ENCODE measurements at regions not wholly inside any gene's neighbourhood (a gene's known extent, or its start where the extent isn't known, plus 50 kb on each side); places are given as distances from the start of the nearest gene placed in this dataset.

DNA sequence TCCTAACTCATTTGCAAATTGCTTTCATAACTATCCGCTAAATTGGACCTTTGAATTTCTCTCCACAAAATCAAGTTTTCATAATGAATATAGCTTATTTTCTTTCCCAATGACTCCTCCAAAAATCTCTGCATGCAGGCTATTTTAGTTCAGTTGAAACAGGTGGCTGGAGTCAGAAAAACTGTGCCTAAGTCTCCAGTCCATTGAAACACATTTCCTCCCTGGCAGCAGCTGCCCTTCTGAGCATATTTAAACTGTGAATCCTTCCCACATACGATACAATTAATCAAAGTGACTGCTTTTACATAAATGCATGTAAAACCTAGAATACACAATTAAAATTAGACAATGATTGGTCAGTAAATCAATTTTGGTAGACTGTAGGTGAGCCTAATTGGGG is 344.6 kb upstream of the MARCKS start:
- CTCF ChIA-PET: interaction anchor here (1.2 to 1.3 kb wide), 3 partner anchors 10 to 21 kb away, joined by 3 read pairs; no protein-coding TSS in a partner anchor
- no peak for DNase-seq (ENCODE audit: extremely low spot score)
- TF ChIP-seq, protein P1, sequence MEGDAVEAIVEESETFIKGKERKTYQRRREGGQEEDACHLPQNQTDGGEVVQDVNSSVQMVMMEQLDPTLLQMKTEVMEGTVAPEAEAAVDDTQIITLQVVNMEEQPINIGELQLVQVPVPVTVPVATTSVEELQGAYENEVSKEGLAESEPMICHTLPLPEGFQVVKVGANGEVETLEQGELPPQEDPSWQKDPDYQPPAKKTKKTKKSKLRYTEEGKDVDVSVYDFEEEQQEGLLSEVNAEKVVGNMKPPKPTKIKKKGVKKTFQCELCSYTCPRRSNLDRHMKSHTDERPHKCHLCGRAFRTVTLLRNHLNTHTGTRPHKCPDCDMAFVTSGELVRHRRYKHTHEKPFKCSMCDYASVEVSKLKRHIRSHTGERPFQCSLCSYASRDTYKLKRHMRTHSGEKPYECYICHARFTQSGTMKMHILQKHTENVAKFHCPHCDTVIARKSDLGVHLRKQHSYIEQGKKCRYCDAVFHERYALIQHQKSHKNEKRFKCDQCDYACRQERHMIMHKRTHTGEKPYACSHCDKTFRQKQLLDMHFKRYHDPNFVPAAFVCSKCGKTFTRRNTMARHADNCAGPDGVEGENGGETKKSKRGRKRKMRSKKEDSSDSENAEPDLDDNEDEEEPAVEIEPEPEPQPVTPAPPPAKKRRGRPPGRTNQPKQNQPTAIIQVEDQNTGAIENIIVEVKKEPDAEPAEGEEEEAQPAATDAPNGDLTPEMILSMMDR (IDR thresholded peaks at IDR 0.05; ENCODE audit: control extremely low read depth, extremely low read depth, low read depth, missing control alignments): no peak
- POLR2A ChIA-PET: no interaction called here

DNA sequence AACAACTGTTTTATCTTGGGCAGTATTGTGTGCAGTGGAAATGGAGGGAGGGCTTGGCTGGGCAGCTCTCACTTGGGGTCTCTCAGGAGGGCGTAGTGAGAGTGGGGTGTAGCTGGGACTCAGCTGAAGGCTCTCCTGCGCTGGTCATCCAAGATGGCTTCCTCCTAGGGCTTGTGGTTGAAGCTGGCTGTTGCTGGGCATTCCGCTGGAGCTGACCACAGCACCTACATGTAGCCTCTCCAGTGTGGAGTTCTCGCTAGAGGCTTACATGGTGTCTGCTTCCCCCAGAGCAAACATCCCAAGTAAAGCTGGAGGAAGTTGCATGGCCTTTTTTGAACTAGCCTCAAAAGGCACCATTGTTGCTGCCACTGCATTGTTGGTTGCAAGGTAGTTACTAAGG is 344.1 kb upstream of the MARCKS start:
- CTCF ChIA-PET: interaction anchor here (1.2 to 1.3 kb wide), 2 partner anchors 10 to 22 kb away, joined by 3 read pairs; no protein-coding TSS in a partner anchor
- TF ChIP-seq, protein P1 (IDR thresholded peaks at IDR 0.05; ENCODE audit: control extremely low read depth, extremely low read depth, low read depth, missing control alignments): no peak
- POLR2A ChIA-PET: no interaction called here
- no peak for DNase-seq (ENCODE audit: extremely low spot score)

DNA sequence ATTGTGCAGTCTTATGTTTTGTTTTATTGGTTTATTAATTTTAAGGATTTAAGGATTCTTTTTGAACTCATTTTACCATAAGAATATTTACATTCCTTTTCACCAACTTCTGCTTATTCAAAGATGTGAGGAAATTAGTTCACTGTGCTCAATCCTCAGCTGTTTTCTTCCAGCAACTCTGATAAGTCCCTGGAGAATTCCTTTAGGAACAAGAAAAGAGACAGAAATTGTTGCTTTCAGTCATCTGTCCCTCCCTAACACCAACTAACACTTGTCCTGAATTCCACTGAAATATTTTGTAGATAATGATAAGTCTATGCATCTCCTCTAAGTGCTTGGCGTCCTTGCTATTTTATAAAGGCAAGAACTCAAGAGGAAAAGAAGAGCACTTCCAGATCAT is 334.8 kb upstream of the MARCKS start:
- POLR2A ChIA-PET: no interaction called here
- no peak for DNase-seq (ENCODE audit: extremely low spot score)
- CTCF ChIA-PET: no interaction called here
- TF ChIP-seq, protein P1 (IDR thresholded peaks at IDR 0.05; ENCODE audit: control extremely low read depth, extremely low read depth, low read depth, missing control alignments): no peak

DNA sequence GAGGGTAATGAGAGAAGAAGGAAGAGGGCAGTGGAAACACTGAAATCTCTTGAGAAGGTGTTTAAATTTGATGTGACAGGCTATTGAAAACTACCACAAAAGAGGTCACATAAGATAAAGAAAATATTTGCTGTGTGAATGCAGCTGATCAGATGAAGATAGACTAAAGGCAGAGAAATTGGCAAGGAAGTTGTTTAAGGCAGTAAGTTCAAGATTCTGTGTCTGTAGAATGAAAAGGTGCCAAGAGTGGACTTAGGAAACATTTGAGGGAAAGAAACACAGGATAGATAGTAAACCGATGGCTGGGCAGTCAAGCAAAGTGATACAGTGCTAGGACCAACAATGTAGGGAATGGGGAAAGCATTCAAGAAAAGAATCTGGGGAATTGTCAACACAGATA is 332.3 kb upstream of the MARCKS start:
- no peak for DNase-seq (ENCODE audit: extremely low spot score)
- CTCF ChIA-PET: no interaction called here
- TF ChIP-seq, protein P1 (IDR thresholded peaks at IDR 0.05; ENCODE audit: control extremely low read depth, extremely low read depth, low read depth, missing control alignments): no peak

DNA sequence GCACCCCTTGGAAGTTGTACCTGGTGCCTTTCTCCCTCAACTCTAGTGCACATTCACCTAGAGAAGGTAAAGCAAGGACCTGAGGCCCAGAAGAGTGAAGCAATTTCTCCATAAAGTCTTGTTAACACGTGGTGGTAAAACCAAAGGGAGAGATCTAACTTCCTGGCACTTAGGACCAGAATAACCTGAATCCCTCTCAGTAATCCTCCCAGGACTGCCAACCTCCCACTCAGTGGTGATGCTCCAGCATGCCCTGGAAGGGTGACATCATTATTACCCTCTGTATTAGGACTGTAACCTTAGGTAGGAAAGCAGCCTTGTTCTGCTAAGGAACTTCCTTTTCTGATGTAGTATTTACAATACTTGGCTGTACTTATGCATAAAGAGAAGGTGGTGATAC is 330.6 kb upstream of the MARCKS start:
- POLR2A ChIA-PET: no interaction called here
- TF ChIP-seq, protein P1 (IDR thresholded peaks at IDR 0.05; ENCODE audit: control extremely low read depth, extremely low read depth, low read depth, missing control alignments): no peak
- CTCF ChIA-PET: no interaction called here

More for the DNA sequence above, 332.3 kb upstream of the MARCKS start:
- POLR2A ChIA-PET: no interaction called here

DNA sequence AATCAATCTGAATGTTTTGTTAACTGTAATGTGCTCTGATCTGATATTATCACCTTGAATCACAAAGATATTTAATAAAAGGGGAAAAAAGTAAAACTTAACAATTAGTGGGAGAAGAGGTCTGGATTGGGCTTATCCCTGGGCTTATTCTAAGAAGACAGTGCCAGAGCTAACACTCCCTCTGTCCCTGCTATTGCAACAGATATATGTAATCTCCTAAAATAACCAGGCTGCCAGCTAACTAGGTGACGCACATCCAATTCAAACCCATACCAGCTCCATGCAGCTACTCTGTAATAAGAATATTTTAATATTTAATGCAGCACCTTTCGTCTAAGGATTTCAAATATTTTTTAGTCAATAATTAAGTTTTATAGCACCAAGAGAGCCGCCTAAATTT is 330.1 kb upstream of the MARCKS start:
- TF ChIP-seq, protein P1 (IDR thresholded peaks at IDR 0.05; ENCODE audit: control extremely low read depth, extremely low read depth, low read depth, missing control alignments): no peak
- POLR2A ChIA-PET: no interaction called here
- DNase-seq (ENCODE audit: extremely low spot score): no peak
- CTCF ChIA-PET: no interaction called here

More for the DNA sequence above, 330.6 kb upstream of the MARCKS start:
- no peak for DNase-seq (ENCODE audit: extremely low spot score)

DNA sequence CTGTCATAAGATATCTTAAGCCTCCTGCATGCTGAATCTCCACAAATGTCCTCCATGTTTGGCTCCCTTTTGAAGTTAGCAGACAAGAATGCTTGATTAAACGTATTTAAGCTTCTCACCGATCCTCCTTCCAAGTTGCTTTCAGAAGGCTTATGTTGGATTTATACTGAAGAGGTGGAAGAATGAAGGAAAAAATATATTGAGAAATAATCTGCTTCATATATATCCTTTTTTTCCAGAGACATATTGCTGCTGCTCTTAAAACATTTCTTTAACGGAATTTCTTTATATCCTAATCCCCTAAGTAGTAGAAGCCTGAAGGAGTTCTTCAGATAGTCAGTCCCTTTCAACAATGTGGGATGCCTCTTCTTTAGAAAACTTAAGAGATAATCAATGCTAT is 329.0 kb upstream of the MARCKS start:
- no peak for DNase-seq (ENCODE audit: extremely low spot score)
- TF ChIP-seq, protein P1 (IDR thresholded peaks at IDR 0.05; ENCODE audit: control extremely low read depth, extremely low read depth, low read depth, missing control alignments): no peak
- CTCF ChIA-PET: interaction anchor here (1.0 kb wide), 1 partner anchor 16 kb away, joined by 3 read pairs; no protein-coding TSS in a partner anchor
- POLR2A ChIA-PET: no interaction called here

Measured in GM10248 (cell line).